Neural cell (in vitro differentiated cells): ENCODE measurements at regions not wholly inside any gene's neighbourhood (a gene's known extent, or its start where the extent isn't known, plus 50 kb on each side); places are given as distances from the start of the nearest gene placed in this dataset.

Experiments
- H2AFZ ChIP-seq: fragments of 200-600, 300-800 bp; sonication (generic), shearing (Covaris generic); 2 replicates; pipeline ENCODE4 v1.6.0; 2014; ENCODE audit warnings: low read depth, mild to moderate bottlenecking, antibody characterized with exemption, low read length, moderate library complexity
- H3F3A ChIP-seq: fragments of 200-600 bp; shearing (Covaris generic); 2 replicates; pipeline ENCODE4 v1.6.1; 2016; ENCODE audit warnings: mild to moderate bottlenecking, moderate library complexity, mixed read lengths, antibody characterized with exemption, low read length; ENCODE audit not compliant: insufficient read depth, poor library complexity, severe bottlenecking
- H3K27ac ChIP-seq: fragments of 200-600, 300-800 bp; sonication (generic), shearing (Covaris generic); 2 replicates; pipeline ENCODE4 v1.5.1; 2014; ENCODE audit warnings: mild to moderate bottlenecking, low read length, moderate library complexity
- H3K27me3 ChIP-seq: fragments of 300-800, 200-600 bp; sonication (generic), shearing (Covaris generic); 2 replicates; pipeline ENCODE4 v1.6.0; 2014; ENCODE audit warnings: mild to moderate bottlenecking, low read depth, low read length, moderate library complexity; ENCODE audit not compliant: insufficient read depth
- H3K36me3 ChIP-seq: fragments of 300-800, 200-600 bp; sonication (generic), shearing (Covaris generic); 2 replicates; pipeline ENCODE4 v1.5.1; 2014; ENCODE audit warnings: mild to moderate bottlenecking, antibody characterized with exemption, low read length, moderate library complexity; ENCODE audit not compliant: insufficient read depth
- H3K4me2 ChIP-seq: fragments of 300-800, 200-600 bp; sonication (generic), shearing (Covaris generic); 2 replicates; pipeline ENCODE4 v1.6.0; 2014; ENCODE audit warnings: mild to moderate bottlenecking, low read length
- H3K4me3 ChIP-seq: fragments of 300-800, 200-600 bp; sonication (generic), shearing (Covaris generic); 2 replicates; pipeline ENCODE4 v1.5.1; 2014; ENCODE audit warnings: mild to moderate bottlenecking, low read length, moderate library complexity
- H3K79me2 ChIP-seq: fragments of 200-600 bp; shearing (Covaris generic); replicated peaks from 2 replicates; pipeline ENCODE4 v1.6.0; 2014; ENCODE audit warnings: mild to moderate bottlenecking, low read length, moderate library complexity; ENCODE audit not compliant: insufficient read depth
- H3K9ac ChIP-seq: fragments of 300-800, 200-600 bp; sonication (generic), shearing (Covaris generic); 2 replicates; pipeline ENCODE4 v1.6.1; 2016; ENCODE audit warnings: mild to moderate bottlenecking, low read length, mixed read lengths
- H3K9me2 ChIP-seq: fragments of 200-600 bp; shearing (Covaris generic); 2 replicates; pipeline ENCODE4 v1.6.1; 2016; ENCODE audit warnings: mild to moderate bottlenecking, low read length, mixed read lengths; ENCODE audit not compliant: insufficient read depth
- H3K9me3 ChIP-seq: fragments of 200-600, 300-800 bp; sonication (generic), shearing (Covaris generic); 2 replicates; pipeline ENCODE4 v1.6.1; 2016; ENCODE audit warnings: mild to moderate bottlenecking, mixed run types, low read length, moderate library complexity, mixed read lengths
- H4K20me1 ChIP-seq: fragments of 200-600 bp; shearing (Covaris generic); 2 replicates; pipeline ENCODE4 v1.6.1; 2016; ENCODE audit warnings: mild to moderate bottlenecking, mixed run types; ENCODE audit not compliant: insufficient read depth
- CTCF ChIP-seq: fragments of 450-650 bp; IDR thresholded peaks from 2 replicates; pipeline ENCODE4 v1.5.1; 2014; ENCODE audit warnings: antibody characterized with exemption, mild to moderate bottlenecking, moderate library complexity; ENCODE audit not compliant: poor library complexity, severe bottlenecking
- EP300 ChIP-seq: fragments of 450-650 bp; conservative IDR thresholded peaks from 2 replicates; pipeline ENCODE4 v1.6.1; 2014; ENCODE audit warnings: antibody characterized with exemption, mild to moderate bottlenecking, moderate library complexity; ENCODE audit not compliant: poor library complexity, severe bottlenecking
- EZH2 ChIP-seq: fragments of 200-600, 300-800 bp; shearing (Covaris generic), sonication (generic); IDR thresholded peaks from 2 replicates; pipeline ENCODE4 v1.6.1; 2014; ENCODE audit warnings: antibody characterized with exemption, low read length, borderline replicate concordance, mild to moderate bottlenecking; ENCODE audit not compliant: insufficient read depth, poor library complexity, severe bottlenecking
- MXI1 ChIP-seq: fragments of 450-650 bp; conservative IDR thresholded peaks from 2 replicates; pipeline ENCODE4 v1.6.1; 2014; ENCODE audit warnings: antibody characterized with exemption, mild to moderate bottlenecking; ENCODE audit not compliant: poor library complexity, severe bottlenecking
- POLR2AphosphoS5 ChIP-seq: IDR thresholded peaks from 2 replicates; pipeline ENCODE4 v1.6.1; 2012
- RAD21 ChIP-seq: fragments of 450-650 bp; conservative IDR thresholded peaks from 2 replicates; pipeline ENCODE4 v1.6.1; 2014; ENCODE audit warnings: antibody characterized with exemption, mild to moderate bottlenecking, moderate library complexity
- REST ChIP-seq: IDR thresholded peaks from 2 replicates; pipeline ENCODE4 v1.6.1; 2012; ENCODE audit warnings: borderline replicate concordance
- SMC3 ChIP-seq: fragments of 450-650 bp; conservative IDR thresholded peaks from 2 replicates; pipeline ENCODE4 v1.6.1; 2014; ENCODE audit warnings: antibody characterized with exemption, mild to moderate bottlenecking, moderate library complexity; ENCODE audit not compliant: poor library complexity
- TAF1 ChIP-seq: IDR thresholded peaks from 2 replicates; pipeline ENCODE4 v1.6.1; 2012; ENCODE audit warnings: low read depth

- H4K20me1 ChIP-seq: no peaks in the 10 kb centered on the region
- no peak overlapping the region for H3K4me2 ChIP-seq
- H3K4me3 ChIP-seq: no peak overlapping the region
- H3K27ac ChIP-seq: no peak overlapping the region
- TF ChIP-seq EP300 (no peak), EZH2 (no peak), POLR2AphosphoS5 (no peak), SMC3 (no peak), MXI1 (no peak), CTCF (no peak), REST (no peak), TAF1 (no peak), RAD21 (no peak)
- no peak overlapping the region for H3K9ac ChIP-seq
- no peak overlapping the region for H2AFZ ChIP-seq
- no peaks in the 10 kb centered on the region for H3K36me3 ChIP-seq
- H3K79me2 ChIP-seq: no peaks in the 10 kb centered on the region
- H3K27me3 ChIP-seq: no peaks in the 10 kb centered on the region
- H3K9me2 ChIP-seq: no peaks in the 10 kb centered on the region
- no peaks in the 10 kb centered on the region for H3K9me3 ChIP-seq
- H3F3A ChIP-seq: no peaks in the 10 kb centered on the region
These were observed 630.7 kb upstream of the AUTS2 start for GRCh38 chr7:68967598-68967997.

GRCh38 chr7:68969571-68969970 is 628.7 kb upstream of the AUTS2 start:
- Histone ChIP-seq H3K4me3 (no peak overlapping the region), H3K9ac (no peak overlapping the region), H3K27ac (no peak overlapping the region), H3F3A (no peaks in the 10 kb centered on the region), H4K20me1 (no peaks in the 10 kb centered on the region), H3K4me2 (no peak overlapping the region), H3K9me3 (no peaks in the 10 kb centered on the region), H3K36me3 (no peaks in the 10 kb centered on the region), H3K27me3 (no peaks in the 10 kb centered on the region), H3K9me2 (no peaks in the 10 kb centered on the region), H2AFZ (no peak overlapping the region), H3K79me2 (no peaks in the 10 kb centered on the region)
- TF ChIP-seq SMC3 (no peak), TAF1 (no peak), EZH2 (no peak), POLR2AphosphoS5 (no peak), MXI1 (no peak), CTCF (no peak), EP300 (no peak), REST (no peak), RAD21 (no peak)
